ENCODE measurements at regions not wholly inside any gene's neighbourhood (a gene's known extent, or its start where the extent isn't known, plus 50 kb on each side); places are given as distances from the start of the nearest gene placed in this dataset.
"Not testable (repeated sequence)": the region's sequence is repeated elsewhere in the genome, so short reads cannot be mapped to it uniquely, and the experiment has no call there.

- TF ChIP-seq ZFP30 (CRISPR knock-in tag; IDR thresholded peaks at IDR 0.05); TSHZ2 (CRISPR knock-in tag; IDR thresholded peaks at IDR 0.05); CSRNP3 (CRISPR knock-in tag; IDR thresholded peaks at IDR 0.05); ZC3H10 (CRISPR knock-in tag; IDR thresholded peaks at IDR 0.05); ARNTL (CRISPR knock-in tag; IDR thresholded peaks at IDR 0.05; ENCODE audit: borderline replicate concordance, low read depth); ZNF70 (CRISPR knock-in tag; IDR thresholded peaks at IDR 0.05); OSR1 (CRISPR knock-in tag; IDR thresholded peaks at IDR 0.05); CSDC2 (CRISPR knock-in tag; IDR thresholded peaks at IDR 0.05); RARB (CRISPR knock-in tag; IDR thresholded peaks at IDR 0.05); BACH2 (CRISPR knock-in tag; IDR thresholded peaks at IDR 0.05; ENCODE audit: borderline replicate concordance): not testable (repeated sequence)
Observed at GRCh38 chr20:47899313-47899712, 114.0 kb upstream of the SULF2 start.

All from SK-N-SH treated with all-trans-retinoic acid at 6 μM for 48 hours (cell line).